Neuronal stem cell (in vitro differentiated cells): ENCODE measurements at regions not wholly inside any gene's neighbourhood (a gene's known extent, or its start where the extent isn't known, plus 50 kb on each side); places are given as distances from the start of the nearest gene placed in this dataset.

Experiments
- DNase-seq: peaks from one replicate; pipeline ENCODE4 v3.0.0-alpha.2; 2013; ENCODE audit warnings: low spot score
- H2AFZ ChIP-seq: one replicate; pipeline ENCODE4 v1.6.1; 2013; ENCODE audit warnings: mild to moderate bottlenecking, low read length, inconsistent platforms
- H2AK5ac ChIP-seq: 2 replicates; pipeline ENCODE4 v1.6.1; 2013; ENCODE audit warnings: low read depth, mild to moderate bottlenecking, inconsistent platforms, low read length, moderate library complexity, mixed read lengths
- H2BK120ac ChIP-seq: 2 replicates; pipeline ENCODE4 v1.6.1; 2013; ENCODE audit warnings: low read depth, mild to moderate bottlenecking, inconsistent platforms, low read length, moderate library complexity, mixed read lengths
- H2BK12ac ChIP-seq: one replicate; pipeline ENCODE4 v1.6.1; 2013; ENCODE audit warnings: low read length, inconsistent platforms
- H2BK15ac ChIP-seq: 2 replicates; pipeline ENCODE4 v1.6.1; 2013; ENCODE audit warnings: mild to moderate bottlenecking, low read length, inconsistent platforms, mixed read lengths
- H2BK5ac ChIP-seq: one replicate; pipeline ENCODE4 v1.6.1; 2013; ENCODE audit warnings: inconsistent platforms, mild to moderate bottlenecking, low read length, moderate library complexity
- H3K14ac ChIP-seq: one replicate; pipeline ENCODE4 v1.6.1; 2013; ENCODE audit warnings: low read length, inconsistent platforms
- H3K18ac ChIP-seq: 2 replicates; pipeline ENCODE4 v1.6.1; 2013; ENCODE audit warnings: low read length, inconsistent platforms
- H3K23ac ChIP-seq: 2 replicates; pipeline ENCODE4 v1.6.1; 2013; ENCODE audit warnings: low read depth, mild to moderate bottlenecking, mixed read lengths, low read length, inconsistent platforms; ENCODE audit not compliant: poor library complexity
- H3K27ac ChIP-seq: replicated peaks from 3 replicates; pipeline ENCODE4 v1.5.1; 2013; ENCODE audit warnings: low read length, inconsistent platforms
- H3K27me3 ChIP-seq, 3 experiments: 2 replicates each; pipeline ENCODE4 v1.6.1; 2013; ENCODE audit warnings: low read length in 3 of 3, mild to moderate bottlenecking in 2 of 3, inconsistent platforms in 1 of 3, low read depth in 1 of 3, mixed read lengths in 1 of 3, moderate library complexity in 1 of 3; ENCODE audit not compliant: control insufficient read depth in 3 of 3, insufficient read depth in 3 of 3
- H3K36me3 ChIP-seq, 2 donors: replicated peaks in 1 of 2; 2 replicates each; pipeline ENCODE4 v1.6.1; 2013; ENCODE audit warnings: low read length in 2 of 2; ENCODE audit not compliant: control insufficient read depth in 2 of 2, insufficient read depth in 2 of 2
- H3K4ac ChIP-seq: 2 replicates; pipeline ENCODE4 v1.6.1; 2013; ENCODE audit warnings: inconsistent platforms, mild to moderate bottlenecking, low read length, moderate library complexity
- H3K4me1 ChIP-seq, 2 donors: 1 replicate in 1 of 2; 2 replicates in 1 of 2; pipeline ENCODE4 v1.6.1; 2013; ENCODE audit warnings: low read length in 2 of 2, low read depth in 1 of 2; ENCODE audit not compliant: control insufficient read depth in 2 of 2, insufficient read depth in 1 of 2
- H3K4me2 ChIP-seq: one replicate; pipeline ENCODE4 v1.6.1; 2013; ENCODE audit warnings: mild to moderate bottlenecking, low read length, inconsistent platforms; ENCODE audit not compliant: insufficient read depth, poor library complexity, severe bottlenecking
- H3K4me3 ChIP-seq, 2 donors: 2 replicates each; pipeline ENCODE4 v1.5.1; 2013; ENCODE audit warnings: low read length in 2 of 2, mild to moderate bottlenecking in 2 of 2, inconsistent platforms in 1 of 2, moderate library complexity in 1 of 2
- H3K79me1 ChIP-seq: one replicate; pipeline ENCODE4 v1.6.1; 2013; ENCODE audit warnings: low read depth, mild to moderate bottlenecking, inconsistent platforms, low read length, moderate library complexity
- H3K9ac ChIP-seq: one replicate; pipeline ENCODE4 v1.6.1; 2013; ENCODE audit warnings: mild to moderate bottlenecking, low read depth, low read length, inconsistent platforms; ENCODE audit not compliant: poor library complexity
- H3K9me3 ChIP-seq, 2 donors: replicated peaks in 1 of 2; 2 replicates each; pipeline versions ENCODE3 to v1.6.1; 2013; ENCODE audit warnings: low read length in 2 of 2, mild to moderate bottlenecking in 2 of 2, inconsistent platforms in 1 of 2, low read depth in 1 of 2, mixed read lengths in 1 of 2, moderate library complexity in 1 of 2; ENCODE audit not compliant: control insufficient read depth in 2 of 2, insufficient read depth in 1 of 2
- H4K8ac ChIP-seq: one replicate; pipeline ENCODE4 v1.6.1; 2013; ENCODE audit warnings: low read depth, mild to moderate bottlenecking, inconsistent platforms, low read length, moderate library complexity
- H4K91ac ChIP-seq: one replicate; pipeline ENCODE4 v1.6.1; 2013; ENCODE audit warnings: low read length, low read depth, mild to moderate bottlenecking, inconsistent platforms; ENCODE audit not compliant: poor library complexity
- WGBS, 2 donors: extraction: QIAGEN DNeasy Blood & Tissue Kit; methylation state at CpG; one replicate each; pipeline ENCODE4 v1.1.7; 2013; ENCODE audit warnings: missing lambda C conversion rate in 2 of 2, mixed read lengths in 1 of 2; ENCODE audit not compliant: insufficient read length in 2 of 2, insufficient replicate concordance in 1 of 2; ENCODE audit errors: extremely low coverage in 2 of 2; 5-methylcytosine and 5-hydroxymethylcytosine counted together

GRCh38 chr5:6166698-6167394, 211.5 kb downstream of the MED10 start:
- Histone ChIP-seq H2BK120ac (no peak overlapping the region), H2AK5ac (no peak overlapping the region), H3K4me3 (no peak overlapping the region), H3K9ac (no peak overlapping the region), H2AFZ (no peak overlapping the region), H3K27ac (no peak overlapping the region), H3K27me3 (no peaks in the 10 kb centered on the region), H3K36me3 (no peaks in the 10 kb centered on the region), H4K8ac (no peak overlapping the region), H2BK5ac (no peak overlapping the region), H3K9me3 (no peaks in the 10 kb centered on the region), H2BK12ac (no peak overlapping the region), H3K18ac (no peak overlapping the region), H3K14ac (no peak overlapping the region), H3K23ac (no peak overlapping the region), H4K91ac (no peak overlapping the region), H3K4ac (no peak overlapping the region), H3K79me1 (no peaks in the 10 kb centered on the region), H3K4me2 (no peak overlapping the region), H2BK15ac (no peak overlapping the region), H3K4me1 (no peaks in the 10 kb centered on the region)
- WGBS, 2 donors, result no CpG with 5 or more reads among the region's 2 CpGs
- DNase-seq, result no peak

GRCh38 chr5:6163913-6164312, 214.4 kb downstream of the MED10 start:
- H4K91ac ChIP-seq, result no peak overlapping the region
- no peaks in the 10 kb centered on the region for H3K9me3 ChIP-seq
- H3K4ac ChIP-seq, result no peak overlapping the region
- no peak overlapping the region for H3K9ac ChIP-seq
- no peaks in the 10 kb centered on the region for H3K79me1 ChIP-seq
- H3K4me3 ChIP-seq, result no peak overlapping the region
- peaks cover 6 to 18% of the 10 kb centered on the region in 2 donors for H3K4me1 ChIP-seq
- no peaks in the 10 kb centered on the region for H3K27me3 ChIP-seq
- no peak overlapping the region for H3K27ac ChIP-seq
- no peak overlapping the region for H3K23ac ChIP-seq
- H2AK5ac ChIP-seq, result no peak overlapping the region
- no peak for DNase-seq
- no peak overlapping the region for H2BK15ac ChIP-seq
- no peak overlapping the region for H2BK120ac ChIP-seq
- H2AFZ ChIP-seq, result no peak overlapping the region
- no peak overlapping the region for H3K18ac ChIP-seq
- H2BK5ac ChIP-seq, result no peak overlapping the region
- no peak overlapping the region for H4K8ac ChIP-seq
- WGBS, 2 donors, result no CpG with 5 or more reads among the region's 6 CpGs
- no peak overlapping the region for H3K4me2 ChIP-seq
- no peaks in the 10 kb centered on the region for H3K36me3 ChIP-seq
- no peak overlapping the region for H3K14ac ChIP-seq
- H2BK12ac ChIP-seq, result no peak overlapping the region

- Histone ChIP-seq H3K23ac (no peak overlapping the region), H2BK5ac (no peak overlapping the region), H3K27ac (no peak overlapping the region), H4K8ac (no peak overlapping the region), H3K4ac (no peak overlapping the region), H2BK12ac (no peak overlapping the region), H2BK15ac (no peak overlapping the region), H2AFZ (no peak overlapping the region), H3K36me3 (no peaks in the 10 kb centered on the region), H3K27me3 (no peaks in the 10 kb centered on the region), H3K9ac (no peak overlapping the region), H4K91ac (no peak overlapping the region), H3K4me1 (peaks cover 6 to 19% of the 10 kb centered on the region in 2 donors), H2BK120ac (no peak overlapping the region), H3K4me3 (no peak overlapping the region), H3K18ac (no peak overlapping the region), H3K79me1 (no peaks in the 10 kb centered on the region), H3K4me2 (no peak overlapping the region), H3K14ac (no peak overlapping the region), H3K9me3 (no peaks in the 10 kb centered on the region), H2AK5ac (no peak overlapping the region)
- no CpG with 5 or more reads among the region's 1 CpG for WGBS, 2 donors
- DNase-seq, result no peak
Observed at GRCh38 chr5:6162175-6162574, 216.2 kb downstream of the MED10 start.

- Histone ChIP-seq H3K4me3 (no peak overlapping the region), H3K27ac (no peak overlapping the region), H3K14ac (no peak overlapping the region), H3K23ac (no peak overlapping the region), H3K9me3 (no peaks in the 10 kb centered on the region), H3K4me1 (peaks cover 6 to 19% of the 10 kb centered on the region in 2 donors), H3K4me2 (no peak overlapping the region), H3K27me3 (no peaks in the 10 kb centered on the region), H2AFZ (no peak overlapping the region), H4K91ac (no peak overlapping the region), H4K8ac (no peak overlapping the region), H2BK15ac (no peak overlapping the region), H3K36me3 (no peaks in the 10 kb centered on the region), H2BK12ac (no peak overlapping the region), H3K9ac (no peak overlapping the region), H3K79me1 (no peaks in the 10 kb centered on the region), H2BK5ac (no peak overlapping the region), H2BK120ac (no peak overlapping the region), H2AK5ac (no peak overlapping the region), H3K4ac (no peak overlapping the region), H3K18ac (no peak overlapping the region)
- WGBS, 2 donors, result no CpG with 5 or more reads among the region's 8 CpGs
- no peak for DNase-seq
Observed at GRCh38 chr5:6161257-6161656, 217.1 kb downstream of the MED10 start.
